ENCODE measurements at regions not wholly inside any gene's neighbourhood (a gene's known extent, or its start where the extent isn't known, plus 50 kb on each side); places are given as distances from the start of the nearest gene placed in this dataset.
A peak's percentile ranks its signal among the peaks of the same experiment; 100 is the strongest.

DNA sequence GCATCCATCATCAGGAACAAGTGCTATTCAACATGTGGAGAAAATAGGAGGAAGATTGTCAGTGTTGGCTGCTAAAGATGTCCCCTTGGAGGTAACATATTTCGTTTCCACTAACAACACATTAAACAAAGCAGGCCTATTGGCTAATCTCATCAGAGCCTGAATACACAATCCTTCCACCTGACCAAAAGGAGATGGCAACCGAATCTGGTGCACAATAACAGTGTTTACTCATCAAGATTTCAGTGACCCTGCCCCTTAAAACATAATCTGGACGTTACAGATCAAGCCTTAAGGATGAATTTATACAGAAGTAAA is 582.5 kb downstream of the EFNB2 start:
- Histone ChIP-seq H3K27me3 (ENCODE audit: control insufficient read depth in 3 of 3, insufficient read depth in 3 of 3, low read depth in 1 of 3, low read length in 3 of 3) (no peaks in the 10 kb centered on the region), H3K14ac (ENCODE audit: low read length) (no peak overlapping the region), H3K4me2 (ENCODE audit: insufficient read depth, low read length, poor library complexity, severe bottlenecking) (no peak overlapping the region), H3K18ac (ENCODE audit: low read length) (no peak overlapping the region), H2BK120ac (ENCODE audit: low read depth, low read length) (no peak overlapping the region), H3K9ac (ENCODE audit: low read depth, low read length, poor library complexity) (no peak overlapping the region), H3K4ac (ENCODE audit: low read length) (no peak overlapping the region), H2BK12ac (ENCODE audit: low read length) (no peak overlapping the region), H3K4me3 (ENCODE audit: low read length in 2 of 2) (no peak overlapping the region), H2AK5ac (ENCODE audit: low read depth, low read length) (no peak overlapping the region), H3K27ac (replicated peaks; ENCODE audit: low read length) (no peak overlapping the region), H3K4me1 (ENCODE audit: control insufficient read depth in 2 of 2, insufficient read depth in 1 of 2, low read depth in 1 of 2, low read length in 2 of 2) (no peaks in the 10 kb centered on the region), H2BK15ac (ENCODE audit: low read length) (no peak overlapping the region), H3K36me3 (replicated peaks in 1 of 2; ENCODE audit: control insufficient read depth in 2 of 2, insufficient read depth in 2 of 2, low read length in 2 of 2) (no peaks in the 10 kb centered on the region), H3K23ac (ENCODE audit: low read depth, low read length, poor library complexity) (no peak overlapping the region), H4K8ac (ENCODE audit: low read depth, low read length) (no peak overlapping the region), H4K91ac (ENCODE audit: low read depth, low read length, poor library complexity) (no peak overlapping the region), H3K9me3 (replicated peaks in 1 of 2; ENCODE audit: control insufficient read depth in 2 of 2, insufficient read depth in 1 of 2, low read depth in 1 of 2, low read length in 2 of 2) (no peaks in the 10 kb centered on the region), H2BK5ac (ENCODE audit: low read length) (no peak overlapping the region), H2AFZ (ENCODE audit: low read length) (peak overlapping the region; percentile 13), H3K79me1 (ENCODE audit: low read depth, low read length) (no peaks in the 10 kb centered on the region)
- no CpG with 5 or more reads among the region's 3 CpGs for WGBS, 2 donors (ENCODE audit: extremely low coverage in 2 of 2, insufficient read length in 2 of 2, insufficient replicate concordance in 1 of 2)
- DNase-seq (ENCODE audit: low spot score) = no peak

DNA sequence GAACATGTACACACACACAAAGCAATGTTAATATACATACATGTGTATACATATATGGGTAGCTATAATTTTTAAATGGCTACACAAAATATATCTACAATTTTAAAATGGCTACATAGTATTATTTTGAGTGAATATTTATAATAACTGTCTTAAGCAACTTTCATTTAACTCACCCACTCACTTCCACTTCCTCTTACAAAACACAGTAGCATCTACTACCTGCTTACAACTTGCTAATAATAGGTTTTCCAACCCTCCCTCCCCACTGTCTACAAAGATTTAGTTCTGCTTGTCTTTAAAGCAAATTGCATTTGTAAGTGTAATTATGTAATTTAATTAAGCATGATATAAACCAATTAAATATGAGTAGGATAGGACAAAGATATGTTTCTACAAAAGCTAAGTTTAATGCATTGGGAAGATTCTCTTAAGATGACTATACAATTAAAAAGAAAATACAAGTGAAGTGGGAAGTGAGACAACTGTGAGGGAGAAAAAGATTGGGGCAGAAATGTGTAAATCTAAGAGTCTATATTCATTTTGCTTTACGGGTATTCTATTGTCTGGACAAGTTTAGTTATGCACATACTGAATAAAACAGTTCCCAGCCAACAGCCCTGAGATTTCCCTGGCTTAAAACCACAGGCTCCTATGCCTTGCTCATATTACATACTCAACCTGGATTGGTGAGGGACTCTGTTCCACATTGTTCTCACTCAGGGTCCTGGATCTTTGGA is 583.1 kb downstream of the EFNB2 start:
- no peak overlapping the region for H2AK5ac ChIP-seq (ENCODE audit: low read depth, low read length)
- DNase-seq (ENCODE audit: low spot score) = no peak
- no peak overlapping the region for H3K14ac ChIP-seq (ENCODE audit: low read length)
- H3K18ac ChIP-seq (ENCODE audit: low read length) = no peak overlapping the region
- no peak overlapping the region for H2BK120ac ChIP-seq (ENCODE audit: low read depth, low read length)
- H2BK15ac ChIP-seq (ENCODE audit: low read length) = no peak overlapping the region
- no peaks in the 10 kb centered on the region for H3K9me3 ChIP-seq (replicated peaks in 1 of 2; ENCODE audit: control insufficient read depth in 2 of 2, insufficient read depth in 1 of 2, low read depth in 1 of 2, low read length in 2 of 2)
- no peak overlapping the region for H3K4me3 ChIP-seq (ENCODE audit: low read length in 2 of 2)
- H3K23ac ChIP-seq (ENCODE audit: low read depth, low read length, poor library complexity) = no peak overlapping the region
- no peak overlapping the region for H4K91ac ChIP-seq (ENCODE audit: low read depth, low read length, poor library complexity)
- WGBS, 2 donors (ENCODE audit: extremely low coverage in 2 of 2, insufficient read length in 2 of 2, insufficient replicate concordance in 1 of 2) = no CpG with 5 or more reads among the region's 1 CpG
- H3K4me2 ChIP-seq (ENCODE audit: insufficient read depth, low read length, poor library complexity, severe bottlenecking) = no peak overlapping the region
- no peak overlapping the region for H2BK5ac ChIP-seq (ENCODE audit: low read length)
- H3K27me3 ChIP-seq (ENCODE audit: control insufficient read depth in 3 of 3, insufficient read depth in 3 of 3, low read depth in 1 of 3, low read length in 3 of 3) = no peaks in the 10 kb centered on the region
- H3K4ac ChIP-seq (ENCODE audit: low read length) = no peak overlapping the region
- H4K8ac ChIP-seq (ENCODE audit: low read depth, low read length) = no peak overlapping the region
- H2AFZ ChIP-seq (ENCODE audit: low read length) = peak overlapping the region; percentile 13
- no peak overlapping the region for H3K9ac ChIP-seq (ENCODE audit: low read depth, low read length, poor library complexity)
- H3K27ac ChIP-seq (replicated peaks; ENCODE audit: low read length) = no peak overlapping the region
- no peaks in the 10 kb centered on the region for H3K36me3 ChIP-seq (replicated peaks in 1 of 2; ENCODE audit: control insufficient read depth in 2 of 2, insufficient read depth in 2 of 2, low read length in 2 of 2)
- H3K79me1 ChIP-seq (ENCODE audit: low read depth, low read length) = no peaks in the 10 kb centered on the region
- H2BK12ac ChIP-seq (ENCODE audit: low read length) = no peak overlapping the region
- H3K4me1 ChIP-seq (ENCODE audit: control insufficient read depth in 2 of 2, insufficient read depth in 1 of 2, low read depth in 1 of 2, low read length in 2 of 2) = no peaks in the 10 kb centered on the region

DNA sequence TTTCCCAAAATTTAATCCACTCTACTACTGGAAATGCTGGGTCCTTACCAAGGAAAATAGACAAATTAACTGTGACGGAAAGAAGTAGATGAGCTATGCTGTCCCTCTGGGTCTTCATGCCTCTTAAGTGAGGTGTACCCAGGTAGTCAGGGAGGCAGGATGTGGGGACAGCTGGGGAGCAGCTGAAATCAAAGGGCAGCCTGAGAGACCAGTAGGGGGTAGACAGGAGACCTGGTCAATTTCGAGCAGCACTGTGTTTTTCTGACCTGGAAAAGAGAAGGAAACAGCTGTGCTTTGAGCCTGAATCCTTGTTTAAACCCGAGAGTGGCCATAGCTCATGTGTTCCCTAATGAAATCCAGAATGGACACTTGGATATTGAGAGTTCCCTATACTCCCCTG is 587.3 kb downstream of the EFNB2 start:
- DNase-seq (ENCODE audit: low spot score) = no peak

DNA sequence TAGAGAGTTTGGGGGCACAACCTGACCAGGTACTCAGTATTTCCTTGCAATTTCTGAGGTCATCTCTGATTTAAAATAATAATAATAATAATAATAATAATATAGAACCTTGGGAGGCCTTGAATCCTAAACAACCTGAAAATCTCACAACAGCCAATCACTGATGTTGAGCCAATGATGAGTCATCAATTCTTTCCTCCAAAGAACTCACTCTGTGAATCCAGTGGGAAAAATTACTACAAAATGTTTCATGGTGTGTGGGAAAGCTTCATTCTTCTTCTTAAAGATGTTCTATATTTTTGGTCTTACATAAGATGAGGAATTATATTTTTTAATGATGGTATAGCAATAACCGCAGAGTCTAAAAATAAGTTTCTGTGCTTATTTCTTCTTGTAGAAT is 594.6 kb downstream of the EFNB2 start:
- no peak for DNase-seq (ENCODE audit: low spot score)
- Histone ChIP-seq H3K14ac (ENCODE audit: low read length) (no peak overlapping the region), H3K9me3 (replicated peaks in 1 of 2; ENCODE audit: control insufficient read depth in 2 of 2, insufficient read depth in 1 of 2, low read depth in 1 of 2, low read length in 2 of 2) (no peaks in the 10 kb centered on the region), H2AFZ (ENCODE audit: low read length) (no peak overlapping the region), H2AK5ac (ENCODE audit: low read depth, low read length) (no peak overlapping the region), H3K4me1 (ENCODE audit: control insufficient read depth in 2 of 2, insufficient read depth in 1 of 2, low read depth in 1 of 2, low read length in 2 of 2) (no peaks in the 10 kb centered on the region), H3K27me3 (ENCODE audit: control insufficient read depth in 3 of 3, insufficient read depth in 3 of 3, low read depth in 1 of 3, low read length in 3 of 3) (no peaks in the 10 kb centered on the region), H3K79me1 (ENCODE audit: low read depth, low read length) (no peaks in the 10 kb centered on the region), H3K4me3 (ENCODE audit: low read length in 2 of 2) (no peak overlapping the region), H2BK15ac (ENCODE audit: low read length) (no peak overlapping the region), H3K23ac (ENCODE audit: low read depth, low read length, poor library complexity) (no peak overlapping the region), H3K27ac (replicated peaks; ENCODE audit: low read length) (no peak overlapping the region), H2BK120ac (ENCODE audit: low read depth, low read length) (no peak overlapping the region), H3K9ac (ENCODE audit: low read depth, low read length, poor library complexity) (no peak overlapping the region), H3K18ac (ENCODE audit: low read length) (no peak overlapping the region), H3K4ac (ENCODE audit: low read length) (no peak overlapping the region), H4K91ac (ENCODE audit: low read depth, low read length, poor library complexity) (no peak overlapping the region), H2BK12ac (ENCODE audit: low read length) (no peak overlapping the region), H3K36me3 (replicated peaks in 1 of 2; ENCODE audit: control insufficient read depth in 2 of 2, insufficient read depth in 2 of 2, low read length in 2 of 2) (no peaks in the 10 kb centered on the region), H3K4me2 (ENCODE audit: insufficient read depth, low read length, poor library complexity, severe bottlenecking) (no peak overlapping the region), H2BK5ac (ENCODE audit: low read length) (no peak overlapping the region), H4K8ac (ENCODE audit: low read depth, low read length) (no peak overlapping the region)
- no CpG with 5 or more reads among the region's 1 CpG for WGBS, 2 donors (ENCODE audit: extremely low coverage in 2 of 2, insufficient read length in 2 of 2, insufficient replicate concordance in 1 of 2)

More for the DNA sequence above, 587.3 kb downstream of the EFNB2 start:
- no peak overlapping the region for H3K4me2 ChIP-seq (ENCODE audit: insufficient read depth, low read length, poor library complexity, severe bottlenecking)
- no peak overlapping the region for H2BK12ac ChIP-seq (ENCODE audit: low read length)
- no peak overlapping the region for H2BK120ac ChIP-seq (ENCODE audit: low read depth, low read length)
- H3K27me3 ChIP-seq (ENCODE audit: control insufficient read depth in 3 of 3, insufficient read depth in 3 of 3, low read depth in 1 of 3, low read length in 3 of 3) = no peaks in the 10 kb centered on the region
- no peak overlapping the region for H3K4me3 ChIP-seq (ENCODE audit: low read length in 2 of 2)
- H3K14ac ChIP-seq (ENCODE audit: low read length) = no peak overlapping the region
- no peak overlapping the region for H3K4ac ChIP-seq (ENCODE audit: low read length)
- peak overlapping the region; percentile 39 for H2AFZ ChIP-seq (ENCODE audit: low read length)
- H3K9me3 ChIP-seq (replicated peaks in 1 of 2; ENCODE audit: control insufficient read depth in 2 of 2, insufficient read depth in 1 of 2, low read depth in 1 of 2, low read length in 2 of 2) = peaks cover 0 to 2% of the 10 kb centered on the region in 2 donors
- no peak overlapping the region for H2BK15ac ChIP-seq (ENCODE audit: low read length)
- WGBS, 2 donors (ENCODE audit: extremely low coverage in 2 of 2, insufficient read length in 2 of 2, insufficient replicate concordance in 1 of 2) = no CpG with 5 or more reads among the region's 3 CpGs
- H2BK5ac ChIP-seq (ENCODE audit: low read length) = no peak overlapping the region
- H3K4me1 ChIP-seq (ENCODE audit: control insufficient read depth in 2 of 2, insufficient read depth in 1 of 2, low read depth in 1 of 2, low read length in 2 of 2) = no peaks in the 10 kb centered on the region
- H2AK5ac ChIP-seq (ENCODE audit: low read depth, low read length) = no peak overlapping the region
- H3K23ac ChIP-seq (ENCODE audit: low read depth, low read length, poor library complexity) = no peak overlapping the region
- H4K91ac ChIP-seq (ENCODE audit: low read depth, low read length, poor library complexity) = no peak overlapping the region
- H4K8ac ChIP-seq (ENCODE audit: low read depth, low read length) = no peak overlapping the region
- no peaks in the 10 kb centered on the region for H3K79me1 ChIP-seq (ENCODE audit: low read depth, low read length)
- H3K27ac ChIP-seq (replicated peaks; ENCODE audit: low read length) = no peak overlapping the region
- H3K9ac ChIP-seq (ENCODE audit: low read depth, low read length, poor library complexity) = no peak overlapping the region
- H3K18ac ChIP-seq (ENCODE audit: low read length) = no peak overlapping the region
- H3K36me3 ChIP-seq (replicated peaks in 1 of 2; ENCODE audit: control insufficient read depth in 2 of 2, insufficient read depth in 2 of 2, low read length in 2 of 2) = no peaks in the 10 kb centered on the region

Measured in neuronal stem cell (in vitro differentiated cells).